PC-3 (cell line): ENCODE measurements at regions not wholly inside any gene's neighbourhood (a gene's known extent, or its start where the extent isn't known, plus 50 kb on each side); places are given as distances from the start of the nearest gene placed in this dataset.

Experiments used
- CTCF ChIP-seq: fragments of 300-600 bp; sonication (generic); conservative IDR thresholded peaks from 2 replicates; pipeline ENCODE4 v1.5.1; 2017; ENCODE audit warnings: antibody characterized with exemption, low read depth, mild to moderate bottlenecking, low read length
- EZH2 ChIP-seq: fragments of 300-600 bp; sonication (generic); IDR thresholded peaks from one replicate; pipeline ENCODE4 v1.6.1; 2017; ENCODE audit warnings: antibody characterized with exemption, mild to moderate bottlenecking, low read length; ENCODE audit not compliant: unreplicated experiment
- EZH2phosphoT487 ChIP-seq: fragments of 300-600 bp; sonication (generic); IDR thresholded peaks from 2 replicates; pipeline ENCODE4 v1.6.1; 2018; ENCODE audit warnings: mild to moderate bottlenecking, antibody characterized with exemption, low read length, borderline replicate concordance

- TF ChIP-seq CTCF (no peak), EZH2 (no peak), EZH2phosphoT487 (no peak)
Observed at GRCh38 chr5:126718236-126718868, 58.6 kb upstream of the LMNB1 start.
